Neural progenitor cell (in vitro differentiated cells): ENCODE measurements at regions not wholly inside any gene's neighbourhood (a gene's known extent, or its start where the extent isn't known, plus 50 kb on each side); places are given as distances from the start of the nearest gene placed in this dataset.

Source experiments
- DNase-seq: peaks from one replicate; pipeline ENCODE4 v3.0.0-alpha.2; 2016; ENCODE audit warnings: low spot score
- H2AFZ ChIP-seq: fragments of 200-600 bp; sonication (generic); replicated peaks from 2 replicates; pipeline ENCODE4 v1.6.1; 2016; ENCODE audit warnings: antibody characterized with exemption
- H3F3A ChIP-seq: fragments of 200-600 bp; sonication (generic); 2 replicates; pipeline ENCODE4 v1.6.1; 2016; ENCODE audit warnings: antibody characterized with exemption, low read depth
- H3K27ac ChIP-seq: fragments of 200-600 bp; sonication (generic); 2 replicates; pipeline ENCODE4 v1.5.1; 2016; ENCODE audit warnings: mild to moderate bottlenecking
- H3K27me3 ChIP-seq: fragments of 200-600 bp; sonication (generic); 2 replicates; pipeline ENCODE4 v1.6.1; 2016; ENCODE audit warnings: mild to moderate bottlenecking, moderate library complexity
- H3K36me3 ChIP-seq: fragments of 200-600 bp; sonication (generic); 2 replicates; pipeline ENCODE4 v1.5.1; 2016
- H3K4me1 ChIP-seq: fragments of 200-600 bp; sonication (generic); 2 replicates; pipeline ENCODE4 v1.6.1; 2016; ENCODE audit warnings: mixed run types
- H3K4me2 ChIP-seq: fragments of 200-600 bp; sonication (generic); 2 replicates; pipeline ENCODE4 v1.6.1; 2016
- H3K4me3 ChIP-seq: fragments of 200-600 bp; sonication (generic); 2 replicates; pipeline ENCODE4 v1.5.1; 2016
- H3K79me2 ChIP-seq: fragments of 200-600 bp; sonication (generic); 2 replicates; pipeline ENCODE4 v1.6.1; 2016; ENCODE audit warnings: low read depth
- H3K9ac ChIP-seq: fragments of 200-600 bp; sonication (generic); 2 replicates; pipeline ENCODE4 v1.6.1; 2016
- H3K9me3 ChIP-seq: fragments of 200-600 bp; sonication (generic); 2 replicates; pipeline ENCODE4 v1.5.1; 2016; ENCODE audit warnings: low read depth
- H4K20me1 ChIP-seq: fragments of 200-600 bp; sonication (generic); 2 replicates; pipeline ENCODE4 v1.6.1; 2016; ENCODE audit warnings: low read depth
- H3K27ac Mint-ChIP-seq: 3 replicates; pipeline ENCODE4 v1.8.0; 2021; ENCODE audit warnings: mixed read lengths
- H3K27me3 Mint-ChIP-seq: 2 replicates; pipeline ENCODE4 v1.8.0; 2022; ENCODE audit warnings: low read depth, mild to moderate bottlenecking, inconsistent platforms, moderate library complexity, mixed read lengths; ENCODE audit not compliant: insufficient read depth
- H3K36me3 Mint-ChIP-seq: 3 replicates; pipeline ENCODE4 v1.8.0; 2021; ENCODE audit warnings: mixed read lengths
- H3K4me1 Mint-ChIP-seq: 3 replicates; pipeline ENCODE4 v1.8.0; 2021; ENCODE audit warnings: mixed read lengths
- H3K4me3 Mint-ChIP-seq: 3 replicates; pipeline ENCODE4 v1.8.0; 2021; ENCODE audit warnings: mild to moderate bottlenecking, moderate library complexity, mixed read lengths
- H3K9me3 Mint-ChIP-seq: 3 replicates; pipeline ENCODE4 v1.8.0; 2020; ENCODE audit warnings: mixed read lengths
- CTCF ChIP-seq: fragments of 200-600 bp; sonication (generic); IDR thresholded peaks from 2 replicates; pipeline ENCODE4 v1.5.1; 2017; ENCODE audit warnings: antibody characterized with exemption, mild to moderate bottlenecking
- EZH2 ChIP-seq: fragments of 200-600 bp; sonication (generic); IDR thresholded peaks from 2 replicates; pipeline ENCODE4 v1.6.1; 2017; ENCODE audit warnings: antibody characterized with exemption, mild to moderate bottlenecking, moderate library complexity
- EZH2phosphoT487 ChIP-seq: fragments of 200-600 bp; sonication (generic); IDR thresholded peaks from 2 replicates; pipeline ENCODE4 v1.6.1; 2017; ENCODE audit warnings: antibody characterized with exemption

- Mint-ChIP-seq H3K27me3 (peaks cover 6% of the 10 kb centered on the region), H3K4me1 (peaks cover 4% of the 10 kb centered on the region), H3K36me3 (no peaks in the 10 kb centered on the region), H3K27ac (no peak overlapping the region), H3K9me3 (peaks cover 4% of the 10 kb centered on the region), H3K4me3 (no peak overlapping the region)
- no peaks in the 10 kb centered on the region for H3K27me3 ChIP-seq
- no peak overlapping the region for H3K27ac ChIP-seq
- no peaks in the 10 kb centered on the region for H3K9me3 ChIP-seq
- no peak overlapping the region for H2AFZ ChIP-seq
- H3K79me2 ChIP-seq, result no peaks in the 10 kb centered on the region
- no peak for DNase-seq
- no peak overlapping the region for H3K4me3 ChIP-seq
- TF ChIP-seq CTCF (no peak), EZH2 (no peak), EZH2phosphoT487 (no peak)
- H3F3A ChIP-seq, result no peaks in the 10 kb centered on the region
- H3K9ac ChIP-seq, result no peak overlapping the region
- H3K36me3 ChIP-seq, result no peaks in the 10 kb centered on the region
- H3K4me1 ChIP-seq, result no peaks in the 10 kb centered on the region
- H4K20me1 ChIP-seq, result no peaks in the 10 kb centered on the region
- H3K4me2 ChIP-seq, result no peak overlapping the region
Measured at GRCh38 chr16:79498928-79499327, 101.6 kb downstream of the MAF start.

DNA sequence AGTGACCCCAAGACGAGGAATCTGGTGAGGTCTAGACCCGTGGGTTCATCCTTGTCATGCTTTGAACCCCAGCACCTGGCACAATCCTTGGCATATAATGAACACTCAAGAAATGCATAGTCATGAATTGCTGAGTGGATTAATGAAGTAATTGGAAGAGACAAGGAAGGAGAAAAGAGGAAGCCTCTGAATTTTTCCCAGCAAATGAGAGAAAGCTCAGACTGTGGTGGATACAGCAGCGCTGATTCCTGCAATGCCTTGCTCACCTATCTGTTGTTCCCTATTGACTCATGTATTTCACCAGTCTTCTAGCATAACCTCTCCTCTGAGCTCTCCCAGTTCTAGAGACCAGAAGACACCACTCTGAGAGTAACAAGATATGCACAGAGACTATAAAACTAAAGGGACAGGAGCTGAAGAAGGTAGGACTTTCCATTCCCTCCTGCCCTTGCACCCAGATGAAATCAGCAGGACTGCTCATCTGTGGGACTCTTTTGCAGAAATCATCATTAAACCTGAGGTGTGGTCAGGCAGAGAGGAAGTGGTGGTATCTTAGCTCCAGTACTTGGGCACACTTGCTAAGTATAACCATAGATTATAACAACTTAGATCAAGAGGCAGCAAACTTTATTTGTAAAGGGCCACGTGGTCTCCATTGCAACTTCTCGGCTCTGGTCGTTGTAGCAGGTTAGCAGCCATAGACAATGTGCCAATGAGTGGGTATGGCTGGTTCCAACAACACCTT is 102.8 kb downstream of the MAF start:
- Mint-ChIP-seq H3K36me3 (no peaks in the 10 kb centered on the region), H3K9me3 (peaks cover 4% of the 10 kb centered on the region), H3K4me1 (peaks cover 4% of the 10 kb centered on the region), H3K27me3 (peaks cover 6% of the 10 kb centered on the region), H3K27ac (no peak overlapping the region), H3K4me3 (no peak overlapping the region)
- no peak overlapping the region for H3K4me3 ChIP-seq
- no peaks in the 10 kb centered on the region for H4K20me1 ChIP-seq
- no peaks in the 10 kb centered on the region for H3K9me3 ChIP-seq
- H3K27me3 ChIP-seq, result no peaks in the 10 kb centered on the region
- H3K79me2 ChIP-seq, result no peaks in the 10 kb centered on the region
- H3K4me1 ChIP-seq, result no peaks in the 10 kb centered on the region
- no peak for DNase-seq
- H3K27ac ChIP-seq, result no peak overlapping the region
- no peak overlapping the region for H3K9ac ChIP-seq
- H3K4me2 ChIP-seq, result no peak overlapping the region
- H2AFZ ChIP-seq, result no peak overlapping the region
- no peaks in the 10 kb centered on the region for H3F3A ChIP-seq
- TF ChIP-seq EZH2phosphoT487, result no peak
- TF ChIP-seq CTCF, result no peak
- no peak for TF ChIP-seq EZH2
- no peaks in the 10 kb centered on the region for H3K36me3 ChIP-seq

GRCh38 chr16:79493911-79494310 is 106.6 kb downstream of the MAF start:
- Histone ChIP-seq H3K9ac (no peak overlapping the region), H3K79me2 (no peaks in the 10 kb centered on the region), H3K27ac (no peak overlapping the region), H3F3A (no peaks in the 10 kb centered on the region), H4K20me1 (no peaks in the 10 kb centered on the region), H3K36me3 (no peaks in the 10 kb centered on the region), H3K4me1 (no peaks in the 10 kb centered on the region), H2AFZ (no peak overlapping the region), H3K27me3 (no peaks in the 10 kb centered on the region), H3K4me2 (no peak overlapping the region), H3K4me3 (no peak overlapping the region), H3K9me3 (no peaks in the 10 kb centered on the region)
- Mint-ChIP-seq H3K36me3 (no peaks in the 10 kb centered on the region), H3K4me3 (no peak overlapping the region), H3K9me3 (peaks cover 4% of the 10 kb centered on the region), H3K4me1 (peaks cover 4% of the 10 kb centered on the region), H3K27ac (no peak overlapping the region), H3K27me3 (peaks cover 6% of the 10 kb centered on the region)
- no peak for DNase-seq
- TF ChIP-seq EZH2, result no peak
- TF ChIP-seq EZH2phosphoT487, result no peak
- no peak for TF ChIP-seq CTCF
